ENCODE measurements at regions not wholly inside any gene's neighbourhood (a gene's known extent, or its start where the extent isn't known, plus 50 kb on each side); places are given as distances from the start of the nearest gene placed in this dataset.

DNA sequence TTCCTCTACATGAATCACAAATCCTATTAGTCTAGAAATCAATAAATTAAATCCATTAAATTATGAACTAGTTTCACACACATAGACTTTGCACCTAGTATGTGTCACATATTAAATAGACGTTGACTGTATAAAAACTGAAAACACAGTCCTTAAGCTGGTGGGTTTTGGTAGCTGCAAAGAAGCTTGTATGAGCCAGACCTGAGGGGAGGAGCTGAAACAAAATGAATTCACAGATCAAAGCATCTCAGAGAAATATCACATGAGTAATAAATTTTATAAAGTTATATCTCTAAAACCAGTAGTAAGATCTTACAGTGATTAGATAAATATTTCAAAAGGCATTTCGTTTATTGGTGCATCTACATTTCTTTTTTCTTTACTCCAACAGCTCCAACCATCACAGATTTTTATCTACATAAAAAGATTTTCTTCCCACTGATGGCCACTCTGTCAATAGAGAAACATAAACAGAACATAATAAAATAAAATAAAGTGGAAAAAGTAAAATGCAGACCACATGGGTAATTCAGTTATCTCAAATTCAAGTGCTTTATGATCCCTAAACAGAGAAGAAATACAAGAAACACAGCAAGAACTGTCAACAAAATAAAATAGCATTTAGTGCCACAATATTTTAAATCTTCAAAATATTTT is 420.0 kb upstream of the CYRIA start:
- no peak for DNase-seq (ENCODE audit: low read depth)
- no peak overlapping the region for H3K4me3 ChIP-seq (ENCODE audit: low read length)
- TF ChIP-seq, protein P1, sequence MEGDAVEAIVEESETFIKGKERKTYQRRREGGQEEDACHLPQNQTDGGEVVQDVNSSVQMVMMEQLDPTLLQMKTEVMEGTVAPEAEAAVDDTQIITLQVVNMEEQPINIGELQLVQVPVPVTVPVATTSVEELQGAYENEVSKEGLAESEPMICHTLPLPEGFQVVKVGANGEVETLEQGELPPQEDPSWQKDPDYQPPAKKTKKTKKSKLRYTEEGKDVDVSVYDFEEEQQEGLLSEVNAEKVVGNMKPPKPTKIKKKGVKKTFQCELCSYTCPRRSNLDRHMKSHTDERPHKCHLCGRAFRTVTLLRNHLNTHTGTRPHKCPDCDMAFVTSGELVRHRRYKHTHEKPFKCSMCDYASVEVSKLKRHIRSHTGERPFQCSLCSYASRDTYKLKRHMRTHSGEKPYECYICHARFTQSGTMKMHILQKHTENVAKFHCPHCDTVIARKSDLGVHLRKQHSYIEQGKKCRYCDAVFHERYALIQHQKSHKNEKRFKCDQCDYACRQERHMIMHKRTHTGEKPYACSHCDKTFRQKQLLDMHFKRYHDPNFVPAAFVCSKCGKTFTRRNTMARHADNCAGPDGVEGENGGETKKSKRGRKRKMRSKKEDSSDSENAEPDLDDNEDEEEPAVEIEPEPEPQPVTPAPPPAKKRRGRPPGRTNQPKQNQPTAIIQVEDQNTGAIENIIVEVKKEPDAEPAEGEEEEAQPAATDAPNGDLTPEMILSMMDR (IDR thresholded peaks at IDR 0.05; ENCODE audit: insufficient read depth, low read depth, low read length, missing control alignments), result no peak

DNA sequence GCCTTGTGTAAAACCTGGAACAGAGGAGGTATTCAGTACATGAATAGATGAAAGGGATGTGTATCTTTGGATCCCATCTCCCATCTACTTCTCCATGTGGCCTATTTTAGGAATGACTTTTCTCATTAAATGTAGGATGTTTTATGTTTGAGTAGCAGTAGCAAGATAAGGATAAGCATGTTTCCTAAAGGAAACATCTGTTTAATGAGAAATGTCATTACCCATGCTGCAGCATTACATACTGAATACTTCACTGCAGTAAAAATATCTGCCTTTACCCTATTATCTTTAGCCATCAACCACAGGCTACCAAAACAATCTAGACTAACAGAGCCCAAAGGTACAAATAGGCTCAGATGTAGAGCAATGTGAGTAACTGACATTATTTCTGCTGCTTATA is 419.2 kb upstream of the CYRIA start:
- H3K4me3 ChIP-seq (ENCODE audit: low read length), result no peak overlapping the region
- no peak for DNase-seq (ENCODE audit: low read depth)
- TF ChIP-seq, protein P1 (IDR thresholded peaks at IDR 0.05; ENCODE audit: insufficient read depth, low read depth, low read length, missing control alignments), result no peak

DNA sequence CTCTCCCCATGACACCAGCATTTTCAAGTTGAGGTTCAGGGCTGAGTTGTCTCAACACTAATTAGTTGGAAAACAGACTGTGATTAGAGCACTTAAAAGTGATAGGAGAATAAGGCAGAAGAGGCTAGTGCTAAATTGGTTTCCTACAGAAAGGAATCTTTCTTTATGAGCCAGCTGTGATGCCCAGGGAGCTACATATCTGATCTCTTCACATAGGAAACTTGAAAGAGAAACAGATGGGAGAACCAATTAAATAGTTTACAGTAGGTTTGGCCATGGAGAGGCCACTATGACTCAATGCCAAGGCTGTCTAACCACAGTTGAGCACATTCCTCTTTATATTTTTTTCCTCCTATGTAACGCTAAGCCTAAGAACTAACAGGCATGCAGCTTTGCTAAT is 418.3 kb upstream of the CYRIA start:
- no peak for DNase-seq (ENCODE audit: low read depth)
- TF ChIP-seq, protein P1 (IDR thresholded peaks at IDR 0.05; ENCODE audit: insufficient read depth, low read depth, low read length, missing control alignments), result no peak
- no peak overlapping the region for H3K4me3 ChIP-seq (ENCODE audit: low read length)

DNA sequence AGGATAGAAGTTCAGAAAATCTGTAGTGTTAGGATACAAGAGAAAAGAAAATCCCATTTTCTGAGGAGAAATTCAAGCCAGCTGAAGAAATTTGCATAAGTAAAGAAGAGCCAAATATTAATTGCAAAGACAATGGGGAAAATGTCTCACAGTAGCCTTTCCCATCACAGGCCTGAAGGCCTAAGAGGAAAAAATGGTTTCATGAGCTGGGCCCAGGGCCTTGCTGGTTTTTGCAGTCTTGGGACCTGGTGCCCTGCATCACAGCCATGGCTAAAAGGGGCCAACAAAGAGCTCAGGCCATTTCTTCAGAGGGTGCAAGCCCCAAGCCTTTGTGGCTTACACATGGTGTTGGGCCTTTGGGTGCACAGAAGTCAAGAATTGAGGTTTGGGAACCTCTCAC is 413.6 kb upstream of the CYRIA start:
- no peak for DNase-seq (ENCODE audit: low read depth)
- TF ChIP-seq, protein P1 (IDR thresholded peaks at IDR 0.05; ENCODE audit: insufficient read depth, low read depth, low read length, missing control alignments), result no peak
- no peak overlapping the region for H3K4me3 ChIP-seq (ENCODE audit: low read length)

DNA sequence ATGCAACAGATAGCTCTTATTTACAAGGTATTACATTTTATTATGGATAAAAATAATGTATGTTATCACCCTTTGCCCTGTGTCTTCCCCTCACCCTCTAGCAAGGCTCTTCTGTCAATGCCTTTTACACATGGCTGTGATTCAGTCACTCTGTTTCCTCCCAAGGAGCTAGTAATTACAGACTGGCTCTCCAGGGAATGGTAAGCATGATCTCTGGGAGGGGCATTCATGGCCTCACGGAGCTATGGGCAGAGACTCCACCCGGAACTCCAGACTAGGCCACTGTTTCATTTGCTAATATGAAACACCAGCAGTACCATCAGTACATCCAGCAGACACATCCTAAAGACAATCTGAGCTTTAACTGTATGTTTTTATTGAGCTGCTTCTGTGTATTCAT is 410.9 kb upstream of the CYRIA start:
- DNase-seq (ENCODE audit: low read depth), result no peak
- TF ChIP-seq, protein P1 (IDR thresholded peaks at IDR 0.05; ENCODE audit: insufficient read depth, low read depth, low read length, missing control alignments), result no peak
- H3K4me3 ChIP-seq (ENCODE audit: low read length), result no peak overlapping the region

DNA sequence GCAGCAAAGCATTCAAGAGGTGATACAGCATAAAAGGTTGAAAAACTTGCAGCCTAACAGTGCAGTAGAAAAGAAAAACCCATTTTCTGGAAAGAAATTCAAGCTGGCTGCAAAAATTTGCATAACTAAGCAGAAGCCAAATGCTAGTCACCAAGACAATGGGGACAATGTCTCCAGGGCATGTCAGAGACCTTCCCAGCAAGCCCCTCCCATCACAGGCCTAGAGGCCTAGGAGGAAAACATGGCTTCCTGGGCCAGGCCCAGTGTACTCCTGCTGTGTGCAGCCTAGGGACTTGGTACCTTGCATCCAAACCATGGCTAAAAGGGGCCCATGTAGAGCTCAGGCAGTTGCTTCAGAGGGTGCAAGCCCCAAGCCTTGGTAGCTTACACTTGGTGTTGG is 405.1 kb upstream of the CYRIA start:
- TF ChIP-seq, protein P1 (IDR thresholded peaks at IDR 0.05; ENCODE audit: insufficient read depth, low read depth, low read length, missing control alignments), result no peak
- DNase-seq (ENCODE audit: low read depth), result no peak

DNA sequence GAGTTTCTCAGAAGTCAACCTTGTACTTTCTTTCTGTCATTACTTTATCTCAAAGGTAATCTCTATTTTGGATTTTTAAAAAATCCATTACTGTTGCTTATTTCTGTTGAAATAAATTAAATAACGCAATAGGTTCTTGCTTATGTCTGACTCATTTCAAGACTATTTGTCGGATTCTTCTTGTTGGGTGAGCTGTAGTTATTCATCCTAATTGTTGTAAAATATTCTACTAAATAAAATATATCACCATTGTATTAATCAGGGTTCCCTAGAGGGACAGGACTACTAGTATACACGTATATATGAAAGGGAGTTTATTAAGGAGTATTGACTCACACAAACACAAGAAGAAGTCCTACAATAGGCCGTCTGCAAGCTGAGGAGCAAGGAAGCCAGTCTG is 403.9 kb upstream of the CYRIA start:
- no peak for DNase-seq (ENCODE audit: low read depth)
- no peak overlapping the region for H3K4me3 ChIP-seq (ENCODE audit: low read length)
- TF ChIP-seq, protein P1 (IDR thresholded peaks at IDR 0.05; ENCODE audit: insufficient read depth, low read depth, low read length, missing control alignments), result no peak

More for the DNA sequence above, 405.1 kb upstream of the CYRIA start:
- no peak overlapping the region for H3K4me3 ChIP-seq (ENCODE audit: low read length)
